Psoas muscle (tissue), 7 donors: ENCODE measurements at regions not wholly inside any gene's neighbourhood (a gene's known extent, or its start where the extent isn't known, plus 50 kb on each side); places are given as distances from the start of the nearest gene placed in this dataset.

Experiments
- ATAC-seq, 4 donors: fragments of 200-7000 bp; cut with Tn5 transposase; one replicate each; pipeline ENCODE4 v1.9.1; 2020; ENCODE audit warnings: moderate library complexity in 3 of 4, mild to moderate bottlenecking in 2 of 4
- DNase-seq, 2 donors: peaks; one replicate each; pipeline ENCODE4 v3.0.0-alpha.2; 2020
- H3K27ac ChIP-seq: fragments of 200-600 bp; one replicate; pipeline ENCODE4 v1.8.0; 2022
- H3K27me3 ChIP-seq, 3 donors: fragments of 200-600 bp in 1 of 3; one replicate each; pipeline versions ENCODE4 v1.6.1 to v1.8.0; 2013 to 2022; ENCODE audit warnings: low read length in 2 of 3, mild to moderate bottlenecking in 2 of 3, moderate library complexity in 1 of 3; ENCODE audit not compliant: insufficient read depth in 3 of 3
- H3K36me3 ChIP-seq, 2 donors: fragments of 200-600 bp in 1 of 2; one replicate each; pipeline versions ENCODE4 v1.6.1 to v1.8.0; 2013 to 2022; ENCODE audit warnings: low read depth in 1 of 2, mild to moderate bottlenecking in 1 of 2, moderate library complexity in 1 of 2; ENCODE audit not compliant: insufficient read depth in 1 of 2
- H3K4me1 ChIP-seq: fragments of 200-600 bp; one replicate; pipeline ENCODE4 v1.8.0; 2022
- H3K4me3 ChIP-seq: fragments of 200-600 bp; one replicate; pipeline ENCODE4 v1.8.0; 2022; ENCODE audit warnings: mild to moderate bottlenecking
- H3K9me3 ChIP-seq: fragments of 200-600 bp; one replicate; pipeline ENCODE4 v1.8.0; 2022
- WGBS, 3 donors: extraction: QIAGEN DNeasy Blood & Tissue Kit; methylation state at CpG; one replicate each; pipeline versions ENCODE4 v1.1.6 to v1.1.7; 2013; 5-methylcytosine and 5-hydroxymethylcytosine counted together
- intact Hi-C, 2 donors: fragments of 100-400 bp; cut with DNase I; formaldehyde crosslinking; loops; one replicate each; pipeline versions ENCODE4 v1.11.0 to v1.14.2; 2022
- TF ChIP-seq, protein P1 (sequence below): fragments of 200-600 bp; IDR thresholded peaks from one replicate; pipeline ENCODE4 v1.8.0; 2022; ENCODE audit warnings: antibody characterized with exemption
- donor health status: healthy with polysubstance abuse.
- donor health status: DM: no; HTN: no; CAD: no; lungs with moderate emphysema.
- donor health status: Bipolar disorder and iron deficiency.
- donor health status: healthy.
- donor health status: DM: yes; HTN: yes; CAD: no.
- donor health status: DM: no; HTN: no; CAD: no.
- donor health status: DM: yes; HTN: yes; CAD: no.

DNA sequence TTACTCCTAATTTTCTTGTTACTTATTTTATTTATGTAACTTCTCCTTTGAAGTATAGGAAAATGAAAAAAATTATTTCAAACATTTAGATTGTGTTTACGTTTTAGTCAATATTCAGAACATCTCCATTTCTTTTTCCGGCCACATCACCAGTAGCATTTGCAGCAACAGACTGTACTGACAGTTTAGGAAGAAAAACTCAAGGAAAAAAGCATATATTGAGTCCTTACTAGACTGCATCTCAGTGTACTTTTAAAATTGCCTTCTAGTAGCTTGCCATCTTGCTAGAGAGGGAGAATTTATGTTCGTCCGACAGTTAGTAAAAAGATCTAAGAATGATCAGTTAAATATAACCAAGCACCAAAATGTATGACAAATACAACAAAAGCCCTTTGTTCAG is 625.0 kb upstream of the MIS18BP1 start:
- no peak for DNase-seq
- WGBS, 3 donors, result 81 to 90% (median 87%) methylated on average over 4 of the region's 4 CpGs
- H3K4me1 ChIP-seq, result no peaks in the 10 kb centered on the region
- H3K36me3 ChIP-seq, result no peaks in the 10 kb centered on the region
- intact Hi-C loops, result no loop called here
- no peak for ATAC-seq
- TF ChIP-seq, protein P1, sequence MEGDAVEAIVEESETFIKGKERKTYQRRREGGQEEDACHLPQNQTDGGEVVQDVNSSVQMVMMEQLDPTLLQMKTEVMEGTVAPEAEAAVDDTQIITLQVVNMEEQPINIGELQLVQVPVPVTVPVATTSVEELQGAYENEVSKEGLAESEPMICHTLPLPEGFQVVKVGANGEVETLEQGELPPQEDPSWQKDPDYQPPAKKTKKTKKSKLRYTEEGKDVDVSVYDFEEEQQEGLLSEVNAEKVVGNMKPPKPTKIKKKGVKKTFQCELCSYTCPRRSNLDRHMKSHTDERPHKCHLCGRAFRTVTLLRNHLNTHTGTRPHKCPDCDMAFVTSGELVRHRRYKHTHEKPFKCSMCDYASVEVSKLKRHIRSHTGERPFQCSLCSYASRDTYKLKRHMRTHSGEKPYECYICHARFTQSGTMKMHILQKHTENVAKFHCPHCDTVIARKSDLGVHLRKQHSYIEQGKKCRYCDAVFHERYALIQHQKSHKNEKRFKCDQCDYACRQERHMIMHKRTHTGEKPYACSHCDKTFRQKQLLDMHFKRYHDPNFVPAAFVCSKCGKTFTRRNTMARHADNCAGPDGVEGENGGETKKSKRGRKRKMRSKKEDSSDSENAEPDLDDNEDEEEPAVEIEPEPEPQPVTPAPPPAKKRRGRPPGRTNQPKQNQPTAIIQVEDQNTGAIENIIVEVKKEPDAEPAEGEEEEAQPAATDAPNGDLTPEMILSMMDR, result no peak
- H3K9me3 ChIP-seq, result peaks cover under 1% of the 10 kb centered on the region
- H3K27me3 ChIP-seq, result no peaks in the 10 kb centered on the region
- H3K27ac ChIP-seq, result no peak overlapping the region
- no peak overlapping the region for H3K4me3 ChIP-seq

DNA sequence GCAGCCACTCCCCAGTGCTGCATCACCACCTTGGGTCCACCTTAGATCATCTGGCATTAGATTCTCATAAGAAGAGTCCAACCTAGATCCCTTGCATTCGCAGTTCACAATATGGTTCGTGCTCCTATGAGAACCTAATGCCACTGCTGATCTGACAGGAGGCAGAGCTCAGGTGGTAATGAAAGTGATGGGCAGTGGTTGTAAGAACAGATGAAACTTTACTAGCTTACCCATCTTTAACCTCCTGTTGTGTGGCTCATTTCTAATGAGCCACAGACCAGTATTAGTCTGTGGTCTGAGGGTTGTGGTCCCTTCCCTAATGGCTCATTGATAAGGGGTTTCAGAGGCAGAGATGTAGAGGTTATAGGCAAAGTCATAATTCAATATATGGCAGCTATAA is 615.9 kb upstream of the MIS18BP1 start:
- TF ChIP-seq, protein P1, result no peak
- WGBS, 3 donors, result 80 to 89% (median 86%) methylated on average over 2 of the region's 2 CpGs
- no peaks in the 10 kb centered on the region for H3K4me1 ChIP-seq
- peaks cover 3% of the 10 kb centered on the region for H3K9me3 ChIP-seq
- no peak overlapping the region for H3K27ac ChIP-seq
- no peak for ATAC-seq
- H3K4me3 ChIP-seq, result no peak overlapping the region
- no peaks in the 10 kb centered on the region for H3K36me3 ChIP-seq
- intact Hi-C loops, result no loop called here
- DNase-seq, result no peak
- no peaks in the 10 kb centered on the region for H3K27me3 ChIP-seq

- H3K27ac ChIP-seq, result no peak overlapping the region
- H3K36me3 ChIP-seq, result no peaks in the 10 kb centered on the region
- TF ChIP-seq, protein P1, result no peak
- 6 to 17% (median 11%) methylated on average over 2 of the region's 2 CpGs for WGBS, 3 donors
- DNase-seq (no peak), ATAC-seq (no peak)
- H3K27me3 ChIP-seq, result no peaks in the 10 kb centered on the region
- intact Hi-C loops, result no loop called here
- H3K4me1 ChIP-seq, result no peaks in the 10 kb centered on the region
- no peak overlapping the region for H3K4me3 ChIP-seq
- peaks cover 3% of the 10 kb centered on the region for H3K9me3 ChIP-seq
Observed at GRCh38 chr14:45868377-45868776, 615.4 kb upstream of the MIS18BP1 start.

- 67 to 83% (median 75%) methylated on average over 3 of the region's 3 CpGs for WGBS, 3 donors
- H3K9me3 ChIP-seq, result no peaks in the 10 kb centered on the region
- H3K27ac ChIP-seq, result no peak overlapping the region
- ATAC-seq (no peak), DNase-seq (no peak)
- intact Hi-C loops, result no loop called here
- H3K27me3 ChIP-seq, result no peaks in the 10 kb centered on the region
- no peak overlapping the region for H3K4me3 ChIP-seq
- no peaks in the 10 kb centered on the region for H3K36me3 ChIP-seq
- H3K4me1 ChIP-seq, result no peaks in the 10 kb centered on the region
- TF ChIP-seq, protein P1, result no peak
Observed at GRCh38 chr14:45867046-45867894, 614.3 kb upstream of the MIS18BP1 start.

- DNase-seq (no peak), ATAC-seq (no peak)
- Histone ChIP-seq H3K4me3 (no peak overlapping the region), H3K9me3 (no peaks in the 10 kb centered on the region), H3K4me1 (no peaks in the 10 kb centered on the region), H3K27me3 (no peaks in the 10 kb centered on the region), H3K27ac (no peak overlapping the region), H3K36me3 (no peaks in the 10 kb centered on the region)
- TF ChIP-seq, protein P1, result no peak
- intact Hi-C loops, result no loop called here
- 45 to 52% (median 47%) methylated on average over 2 of the region's 2 CpGs for WGBS, 3 donors
Observed at GRCh38 chr14:45838597-45838996, 585.6 kb upstream of the MIS18BP1 start.
